ENCODE measurements at regions not wholly inside any gene's neighbourhood (a gene's known extent, or its start where the extent isn't known, plus 50 kb on each side); places are given as distances from the start of the nearest gene placed in this dataset.
"Not testable (repeated sequence)": the region's sequence is repeated elsewhere in the genome, so short reads cannot be mapped to it uniquely, and the experiment has no call there.

- Mint-ChIP-seq H3K9me3 (peaks cover 28% of the 10 kb centered on the region), H3K4me1 (ENCODE audit: low read depth) (no peaks in the 10 kb centered on the region), H3K27ac (no peak overlapping the region), H3K4me3 (no peak overlapping the region), H3K27me3 (ENCODE audit: low read depth) (no peaks in the 10 kb centered on the region), H3K36me3 (ENCODE audit: low read depth) (no peaks in the 10 kb centered on the region)
These were observed 350.5 kb downstream of the PAX1 start for GRCh38 chr20:22055981-22056380.

DNA sequence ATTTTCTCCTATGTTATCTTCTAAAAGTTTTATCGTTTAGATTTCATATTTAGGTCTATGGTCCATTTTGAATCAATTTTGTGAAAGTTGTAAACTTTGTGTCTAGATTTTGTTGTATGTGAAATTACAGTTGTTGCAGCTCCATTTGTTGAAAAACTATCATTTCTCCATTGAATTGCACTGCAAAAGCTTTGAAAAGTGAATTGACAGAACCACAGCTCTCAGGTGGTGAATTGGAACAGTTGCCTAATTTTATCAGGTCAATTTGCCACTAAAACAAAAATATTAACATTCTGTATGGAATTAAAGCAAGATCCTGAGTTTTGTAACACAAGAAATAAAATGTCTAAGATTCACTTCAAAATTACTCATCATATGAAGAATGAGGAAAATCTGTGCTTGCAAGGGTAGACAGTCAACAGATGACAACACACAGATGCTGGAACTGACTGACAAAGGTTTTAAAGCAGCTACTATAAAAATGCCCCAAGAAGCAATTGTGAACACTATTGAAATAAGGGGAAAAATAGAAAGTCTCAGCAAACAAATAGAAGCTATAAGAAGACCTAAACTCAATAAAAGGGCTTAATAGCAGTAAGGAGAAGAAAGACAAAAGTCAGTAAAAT, 346.7 kb downstream of the PAX1 start:
- no peak overlapping the region for H3K27ac Mint-ChIP-seq
- H3K4me3 Mint-ChIP-seq: no peak overlapping the region
- no peaks in the 10 kb centered on the region for H3K36me3 Mint-ChIP-seq (ENCODE audit: low read depth)
- no peaks in the 10 kb centered on the region for H3K4me1 Mint-ChIP-seq (ENCODE audit: low read depth)
- H3K9me3 Mint-ChIP-seq: peaks cover 20% of the 10 kb centered on the region
- no peaks in the 10 kb centered on the region for H3K27me3 Mint-ChIP-seq (ENCODE audit: low read depth)

- H3K27ac Mint-ChIP-seq: not testable (repeated sequence)
These were observed 340.6 kb downstream of the PAX1 start for GRCh38 chr20:22045956-22046507.

DNA sequence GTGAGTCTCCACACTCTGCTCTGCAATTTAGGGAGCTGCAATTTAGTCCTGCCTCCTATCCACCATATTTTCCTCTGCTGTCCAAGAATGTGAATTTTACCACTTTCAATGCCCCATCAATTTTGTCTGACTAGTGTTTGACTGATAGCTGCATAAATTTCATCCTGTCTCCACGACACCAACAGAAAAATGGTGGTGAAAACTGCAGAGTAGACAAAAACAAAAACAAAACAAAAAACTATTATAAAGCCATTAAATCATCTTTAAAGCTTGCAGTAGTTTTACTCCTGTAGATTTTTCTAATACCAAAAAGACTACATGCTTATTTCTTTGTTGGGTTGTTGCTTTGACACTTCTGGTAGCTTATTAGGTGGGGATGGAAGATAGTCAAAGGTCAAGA, 322.0 kb downstream of the PAX1 start:
- Mint-ChIP-seq H3K36me3 (ENCODE audit: low read depth) (no peaks in the 10 kb centered on the region), H3K4me1 (ENCODE audit: low read depth) (no peaks in the 10 kb centered on the region), H3K27ac (no peak overlapping the region), H3K27me3 (ENCODE audit: low read depth) (no peaks in the 10 kb centered on the region), H3K4me3 (no peak overlapping the region), H3K9me3 (peaks cover 34% of the 10 kb centered on the region)

More at GRCh38 chr20:22045956-22046507, 340.6 kb downstream of the PAX1 start:
- not testable (repeated sequence) for H3K27me3 Mint-ChIP-seq (ENCODE audit: low read depth); H3K36me3 Mint-ChIP-seq (ENCODE audit: low read depth); H3K4me3 Mint-ChIP-seq; H3K4me1 Mint-ChIP-seq (ENCODE audit: low read depth)
- peaks cover 16% of the 10 kb centered on the region for H3K9me3 Mint-ChIP-seq

GRCh38 chr20:22020201-22020600, 314.7 kb downstream of the PAX1 start:
- no peaks in the 10 kb centered on the region for H3K27me3 Mint-ChIP-seq (ENCODE audit: low read depth)
- H3K27ac Mint-ChIP-seq: no peak overlapping the region
- H3K4me1 Mint-ChIP-seq (ENCODE audit: low read depth): no peaks in the 10 kb centered on the region
- H3K36me3 Mint-ChIP-seq (ENCODE audit: low read depth): no peaks in the 10 kb centered on the region
- H3K9me3 Mint-ChIP-seq: peaks cover 29% of the 10 kb centered on the region
- no peak overlapping the region for H3K4me3 Mint-ChIP-seq

- no peaks in the 10 kb centered on the region for H3K27me3 Mint-ChIP-seq (ENCODE audit: low read depth)
- no peak overlapping the region for H3K27ac Mint-ChIP-seq
- peaks cover 25% of the 10 kb centered on the region for H3K9me3 Mint-ChIP-seq
- H3K36me3 Mint-ChIP-seq (ENCODE audit: low read depth): no peaks in the 10 kb centered on the region
- H3K4me3 Mint-ChIP-seq: no peak overlapping the region
- no peaks in the 10 kb centered on the region for H3K4me1 Mint-ChIP-seq (ENCODE audit: low read depth)
These were observed 303.0 kb downstream of the PAX1 start for GRCh38 chr20:22008456-22008855.

DNA sequence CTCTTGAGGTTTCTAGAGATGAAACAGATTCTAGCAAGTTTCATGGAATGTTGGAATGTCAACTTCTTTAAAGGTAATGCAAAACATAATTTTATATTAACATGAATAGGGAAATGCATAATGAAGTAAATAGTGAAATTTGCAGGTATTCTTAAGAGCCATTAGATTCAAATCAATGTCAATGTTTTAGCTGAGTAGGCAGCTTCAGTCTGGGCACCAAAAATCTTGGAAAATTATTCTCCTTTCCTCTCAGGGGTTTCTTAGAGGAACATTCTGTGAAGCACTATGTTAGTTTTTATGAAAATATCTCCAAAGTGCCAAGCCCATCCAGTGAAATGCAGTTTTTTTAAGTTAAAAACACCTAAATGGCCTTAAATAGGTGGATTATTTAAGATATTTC, 300.8 kb downstream of the PAX1 start:
- Mint-ChIP-seq H3K4me3 (no peak overlapping the region), H3K4me1 (ENCODE audit: low read depth) (no peaks in the 10 kb centered on the region), H3K27ac (no peak overlapping the region), H3K9me3 (peaks cover 23% of the 10 kb centered on the region), H3K27me3 (ENCODE audit: low read depth) (no peaks in the 10 kb centered on the region), H3K36me3 (ENCODE audit: low read depth) (no peaks in the 10 kb centered on the region)

DNA sequence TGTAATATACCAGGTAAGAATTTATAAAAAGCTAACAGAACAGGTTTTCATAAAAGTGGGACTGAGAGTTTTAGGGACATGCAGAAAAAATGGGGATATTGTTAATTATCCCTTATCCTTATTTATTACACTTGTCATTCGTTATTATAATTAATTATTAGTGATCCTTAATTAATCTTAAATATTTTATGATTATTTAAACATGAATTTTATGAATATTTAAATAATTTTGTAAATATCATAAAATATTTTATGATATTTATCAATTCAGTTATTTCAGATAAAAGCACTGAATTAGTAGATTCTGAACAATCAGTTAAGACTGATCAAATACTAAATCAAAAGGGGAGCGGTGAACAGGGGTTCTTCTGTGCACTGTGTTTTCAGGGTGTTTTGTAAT, 300.1 kb downstream of the PAX1 start:
- Mint-ChIP-seq H3K27me3 (ENCODE audit: low read depth) (no peaks in the 10 kb centered on the region), H3K4me1 (ENCODE audit: low read depth) (no peaks in the 10 kb centered on the region)

GRCh38 chr20:22004946-22005345, 299.5 kb downstream of the PAX1 start:
- no peak overlapping the region for H3K27ac Mint-ChIP-seq
- no peaks in the 10 kb centered on the region for H3K36me3 Mint-ChIP-seq (ENCODE audit: low read depth)
- H3K4me3 Mint-ChIP-seq: no peak overlapping the region
- H3K9me3 Mint-ChIP-seq: peaks cover 15% of the 10 kb centered on the region
- H3K27me3 Mint-ChIP-seq (ENCODE audit: low read depth): no peaks in the 10 kb centered on the region
- H3K4me1 Mint-ChIP-seq (ENCODE audit: low read depth): no peaks in the 10 kb centered on the region

More for the DNA sequence above, 300.1 kb downstream of the PAX1 start:
- H3K27ac Mint-ChIP-seq: no peak overlapping the region
- H3K9me3 Mint-ChIP-seq: peaks cover 16% of the 10 kb centered on the region
- H3K36me3 Mint-ChIP-seq (ENCODE audit: low read depth): no peaks in the 10 kb centered on the region
- no peak overlapping the region for H3K4me3 Mint-ChIP-seq

- Mint-ChIP-seq H3K4me1 (ENCODE audit: low read depth) (no peaks in the 10 kb centered on the region), H3K27me3 (ENCODE audit: low read depth) (no peaks in the 10 kb centered on the region), H3K36me3 (ENCODE audit: low read depth) (no peaks in the 10 kb centered on the region), H3K4me3 (no peak overlapping the region), H3K9me3 (peaks cover 15% of the 10 kb centered on the region), H3K27ac (no peak overlapping the region)
These were observed 298.2 kb downstream of the PAX1 start for GRCh38 chr20:22003680-22004079.

DNA sequence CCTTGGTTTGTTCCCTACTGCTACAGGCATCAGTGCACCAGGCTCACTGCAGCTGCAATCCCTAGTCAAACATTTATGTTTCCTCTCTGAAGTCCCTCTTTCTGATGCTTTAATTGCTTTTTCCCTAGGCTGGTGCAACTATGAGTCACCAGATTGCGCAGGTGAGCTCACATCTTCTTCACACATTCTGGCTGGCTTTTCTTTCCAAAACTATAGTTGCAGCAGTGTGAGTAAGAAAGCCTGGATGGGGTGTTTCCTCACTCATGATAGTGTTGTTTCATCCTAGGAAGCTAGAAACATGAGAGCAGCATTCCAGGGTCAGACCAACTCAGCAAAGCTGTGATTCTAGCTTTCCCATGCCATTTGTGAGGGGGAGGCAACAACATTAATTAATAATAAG, 296.4 kb downstream of the PAX1 start:
- H3K36me3 Mint-ChIP-seq (ENCODE audit: low read depth): no peaks in the 10 kb centered on the region
- H3K9me3 Mint-ChIP-seq: peaks cover 6% of the 10 kb centered on the region
- H3K27ac Mint-ChIP-seq: no peak overlapping the region
- H3K4me1 Mint-ChIP-seq (ENCODE audit: low read depth): no peaks in the 10 kb centered on the region
- no peak overlapping the region for H3K4me3 Mint-ChIP-seq
- no peaks in the 10 kb centered on the region for H3K27me3 Mint-ChIP-seq (ENCODE audit: low read depth)

DNA sequence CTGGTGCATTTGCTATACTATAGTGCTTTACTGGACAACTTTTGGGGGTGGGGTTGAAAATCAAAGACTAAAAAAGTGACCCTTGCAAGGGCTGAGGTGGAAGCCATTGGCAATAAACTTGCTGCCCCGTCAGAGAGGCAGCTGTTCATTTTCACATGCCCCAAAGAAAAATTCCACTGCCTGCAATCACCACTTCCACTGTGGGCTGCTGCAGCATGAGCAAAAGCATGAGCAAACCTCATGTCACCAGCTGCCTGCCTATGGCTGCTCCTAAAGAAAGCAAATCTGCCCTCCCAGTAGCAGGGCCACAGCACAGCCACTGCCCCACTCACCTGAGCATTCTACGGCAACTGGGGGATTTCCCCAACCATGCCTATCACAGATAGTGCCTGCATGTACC, 290.0 kb downstream of the PAX1 start:
- Mint-ChIP-seq H3K36me3 (ENCODE audit: low read depth) (no peaks in the 10 kb centered on the region), H3K4me3 (no peak overlapping the region), H3K27me3 (ENCODE audit: low read depth) (no peaks in the 10 kb centered on the region), H3K4me1 (ENCODE audit: low read depth) (no peaks in the 10 kb centered on the region), H3K27ac (no peak overlapping the region), H3K9me3 (peaks cover 7% of the 10 kb centered on the region)

DNA sequence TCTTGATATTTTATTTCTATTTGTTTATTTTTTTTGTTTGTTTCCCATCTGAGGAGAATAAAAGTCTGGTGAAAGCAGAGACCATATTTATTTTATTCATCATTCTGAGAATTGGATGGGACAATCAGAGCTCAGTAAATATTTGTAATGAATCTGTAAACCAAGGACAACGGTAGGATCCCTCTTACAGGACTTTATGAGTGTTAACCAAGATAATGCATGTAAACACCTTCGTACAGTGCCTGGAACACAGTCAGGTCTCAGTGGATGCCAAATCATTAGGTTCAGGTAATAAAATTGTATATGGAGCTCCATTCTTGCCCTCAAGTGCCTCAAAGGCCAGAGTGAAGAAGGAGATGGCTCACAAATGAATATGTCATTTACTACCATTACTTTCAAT, 288.7 kb downstream of the PAX1 start:
- H3K4me3 Mint-ChIP-seq: no peak overlapping the region
- H3K27ac Mint-ChIP-seq: no peak overlapping the region
- H3K4me1 Mint-ChIP-seq (ENCODE audit: low read depth): no peaks in the 10 kb centered on the region
- peaks cover 10% of the 10 kb centered on the region for H3K9me3 Mint-ChIP-seq
- no peaks in the 10 kb centered on the region for H3K27me3 Mint-ChIP-seq (ENCODE audit: low read depth)
- no peaks in the 10 kb centered on the region for H3K36me3 Mint-ChIP-seq (ENCODE audit: low read depth)

DNA sequence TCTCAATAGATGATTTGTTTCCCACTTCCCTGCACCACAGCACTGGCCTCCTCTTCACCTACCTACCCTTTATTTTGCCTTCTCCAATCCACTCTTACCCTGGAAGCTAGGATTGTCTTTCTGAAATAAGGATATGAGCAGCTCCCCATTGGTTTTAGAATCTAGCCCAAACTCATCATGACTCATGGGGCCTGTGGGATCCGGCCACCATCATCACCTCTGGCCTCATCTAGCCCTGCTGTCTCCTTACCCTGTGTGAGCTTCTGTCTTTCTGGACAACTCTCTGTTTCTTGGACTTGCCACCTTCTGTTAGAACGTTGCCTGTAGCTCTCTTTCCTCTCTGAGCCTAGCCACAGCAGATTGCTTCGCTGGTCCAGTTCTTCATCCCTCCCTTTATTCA, 277.1 kb downstream of the PAX1 start:
- H3K4me1 Mint-ChIP-seq (ENCODE audit: low read depth): no peaks in the 10 kb centered on the region
- no peaks in the 10 kb centered on the region for H3K36me3 Mint-ChIP-seq (ENCODE audit: low read depth)
- H3K27ac Mint-ChIP-seq: no peak overlapping the region
- peaks cover 41% of the 10 kb centered on the region for H3K9me3 Mint-ChIP-seq
- no peaks in the 10 kb centered on the region for H3K27me3 Mint-ChIP-seq (ENCODE audit: low read depth)
- H3K4me3 Mint-ChIP-seq: no peak overlapping the region

GRCh38 chr20:21981597-21982344, 276.3 kb downstream of the PAX1 start:
- Mint-ChIP-seq H3K36me3 (ENCODE audit: low read depth) (no peaks in the 10 kb centered on the region), H3K9me3 (peaks cover 38% of the 10 kb centered on the region), H3K4me1 (ENCODE audit: low read depth) (no peaks in the 10 kb centered on the region)

More at GRCh38 chr20:21981597-21982344, 276.3 kb downstream of the PAX1 start:
- Mint-ChIP-seq H3K27ac (no peak overlapping the region), H3K4me3 (no peak overlapping the region), H3K27me3 (ENCODE audit: low read depth) (no peaks in the 10 kb centered on the region)

Measured in T-helper 1 cell treated with Interleukin-12 subunit alpha and Interleukin-12 subunit beta and Interleukin-4 antibody, amounts not matched to agents 30 μg/mL and 1 μg/mL, for 36 hours (primary cell).